ENCODE measurements at regions not wholly inside any gene's neighbourhood (a gene's known extent, or its start where the extent isn't known, plus 50 kb on each side); places are given as distances from the start of the nearest gene placed in this dataset.

DNA sequence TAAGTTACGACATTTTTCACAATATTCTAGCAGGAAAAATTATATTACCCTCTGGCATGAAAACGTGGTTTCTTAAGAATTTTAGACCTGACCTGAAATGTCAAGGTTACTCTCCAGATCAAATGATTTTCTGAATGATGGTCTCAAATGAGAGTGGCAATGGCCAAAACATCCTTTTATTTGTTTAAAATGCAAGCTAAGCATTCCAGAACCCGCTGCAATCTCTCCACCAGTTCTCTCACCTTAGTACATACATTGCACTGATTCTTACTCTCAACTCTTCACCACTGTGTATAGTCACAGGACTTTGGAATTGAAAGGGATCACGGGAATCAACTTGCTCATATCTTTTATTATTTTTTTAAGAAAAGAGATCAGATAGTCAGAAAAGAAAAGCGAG is 391.6 kb upstream of the LRATD1 start:
- H3K4me3 ChIP-seq (ENCODE audit: low read length): no peak overlapping the region
- TF ChIP-seq CTCF (IDR thresholded peaks at IDR 0.05; ENCODE audit: low read depth, low read length): no peak
- no peak for TF ChIP-seq EZH2phosphoT487 (IDR thresholded peaks at IDR 0.05; ENCODE audit: low read depth)
- no peaks in the 10 kb centered on the region for H4K20me1 ChIP-seq (ENCODE audit: insufficient read depth, low read length)
- no peaks in the 10 kb centered on the region for H3K27me3 ChIP-seq (ENCODE audit: low read depth, low read length)
- no peak overlapping the region for H3K9ac ChIP-seq (ENCODE audit: low read length)
- H3K79me2 ChIP-seq (ENCODE audit: low read length): no peaks in the 10 kb centered on the region
- H3K36me3 ChIP-seq (replicated peaks; ENCODE audit: low read depth, low read length): no peaks in the 10 kb centered on the region
- no peak overlapping the region for H2AFZ ChIP-seq (ENCODE audit: low read depth, low read length)
- H3K9me3 ChIP-seq (ENCODE audit: insufficient read depth, low read length): no peaks in the 10 kb centered on the region
- H3K4me1 ChIP-seq (ENCODE audit: low read length): peaks cover 3% of the 10 kb centered on the region
- no peak overlapping the region for H3K27ac ChIP-seq (ENCODE audit: low read length)
- H3K4me2 ChIP-seq (ENCODE audit: low read length): no peak overlapping the region

DNA sequence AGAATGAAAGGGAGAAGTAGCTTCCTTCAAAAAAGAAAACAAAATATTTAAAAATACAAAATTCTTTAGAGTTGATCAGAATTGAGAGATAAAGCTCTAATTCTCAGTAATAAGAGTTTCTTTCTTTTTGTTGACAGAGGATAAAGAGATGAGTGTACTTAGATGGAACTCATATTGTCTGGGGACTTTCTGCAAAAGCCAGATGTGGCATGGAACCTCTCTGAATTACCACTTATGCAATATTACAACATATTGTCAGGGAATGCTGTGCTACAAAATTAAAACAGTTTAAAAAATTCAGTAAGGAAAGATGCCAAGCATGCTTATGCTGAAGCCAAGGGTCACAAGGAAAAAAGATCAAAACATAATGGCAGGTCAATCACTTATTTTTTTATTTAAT is 386.6 kb upstream of the LRATD1 start:
- H3K79me2 ChIP-seq (ENCODE audit: low read length): no peaks in the 10 kb centered on the region
- no peak overlapping the region for H3K27ac ChIP-seq (ENCODE audit: low read length)
- H4K20me1 ChIP-seq (ENCODE audit: insufficient read depth, low read length): no peaks in the 10 kb centered on the region
- H3K9ac ChIP-seq (ENCODE audit: low read length): no peak overlapping the region
- no peaks in the 10 kb centered on the region for H3K27me3 ChIP-seq (ENCODE audit: low read depth, low read length)
- H3K4me2 ChIP-seq (ENCODE audit: low read length): no peak overlapping the region
- H3K4me3 ChIP-seq (ENCODE audit: low read length): no peak overlapping the region
- H3K4me1 ChIP-seq (ENCODE audit: low read length): no peaks in the 10 kb centered on the region
- no peak overlapping the region for H2AFZ ChIP-seq (ENCODE audit: low read depth, low read length)
- TF ChIP-seq EZH2phosphoT487 (IDR thresholded peaks at IDR 0.05; ENCODE audit: low read depth): no peak
- no peaks in the 10 kb centered on the region for H3K9me3 ChIP-seq (ENCODE audit: insufficient read depth, low read length)
- H3K36me3 ChIP-seq (replicated peaks; ENCODE audit: low read depth, low read length): no peaks in the 10 kb centered on the region

GRCh38 chr2:14255135-14255820 is 377.2 kb upstream of the LRATD1 start:
- no peaks in the 10 kb centered on the region for H3K9me3 ChIP-seq (ENCODE audit: insufficient read depth, low read length)
- no peaks in the 10 kb centered on the region for H4K20me1 ChIP-seq (ENCODE audit: insufficient read depth, low read length)
- no peak overlapping the region for H3K9ac ChIP-seq (ENCODE audit: low read length)
- no peak overlapping the region for H2AFZ ChIP-seq (ENCODE audit: low read depth, low read length)
- H3K27ac ChIP-seq (ENCODE audit: low read length): no peak overlapping the region
- no peaks in the 10 kb centered on the region for H3K4me1 ChIP-seq (ENCODE audit: low read length)
- H3K79me2 ChIP-seq (ENCODE audit: low read length): no peaks in the 10 kb centered on the region
- no peak overlapping the region for H3K4me3 ChIP-seq (ENCODE audit: low read length)
- H3K36me3 ChIP-seq (replicated peaks; ENCODE audit: low read depth, low read length): no peaks in the 10 kb centered on the region
- H3K27me3 ChIP-seq (ENCODE audit: low read depth, low read length): no peaks in the 10 kb centered on the region
- TF ChIP-seq CTCF (IDR thresholded peaks at IDR 0.05; ENCODE audit: low read depth, low read length): no peak
- TF ChIP-seq EZH2phosphoT487 (IDR thresholded peaks at IDR 0.05; ENCODE audit: low read depth): no peak
- H3K4me2 ChIP-seq (ENCODE audit: low read length): no peak overlapping the region

GRCh38 chr2:14256890-14257289 is 375.6 kb upstream of the LRATD1 start:
- Histone ChIP-seq H3K4me1 (ENCODE audit: low read length) (no peaks in the 10 kb centered on the region), H3K36me3 (replicated peaks; ENCODE audit: low read depth, low read length) (no peaks in the 10 kb centered on the region), H3K9me3 (ENCODE audit: insufficient read depth, low read length) (no peaks in the 10 kb centered on the region), H3K4me2 (ENCODE audit: low read length) (no peak overlapping the region), H3K27ac (ENCODE audit: low read length) (no peak overlapping the region), H4K20me1 (ENCODE audit: insufficient read depth, low read length) (no peaks in the 10 kb centered on the region), H3K9ac (ENCODE audit: low read length) (no peak overlapping the region), H3K79me2 (ENCODE audit: low read length) (no peaks in the 10 kb centered on the region), H3K4me3 (ENCODE audit: low read length) (no peak overlapping the region), H2AFZ (ENCODE audit: low read depth, low read length) (no peak overlapping the region), H3K27me3 (ENCODE audit: low read depth, low read length) (no peaks in the 10 kb centered on the region)
- TF ChIP-seq EZH2phosphoT487 (IDR thresholded peaks at IDR 0.05; ENCODE audit: low read depth): no peak
- TF ChIP-seq CTCF (IDR thresholded peaks at IDR 0.05; ENCODE audit: low read depth, low read length): no peak

Data from OCI-LY3 (cell line).